ENCODE measurements at regions not wholly inside any gene's neighbourhood (a gene's known extent, or its start where the extent isn't known, plus 50 kb on each side); places are given as distances from the start of the nearest gene placed in this dataset.

GRCh38 chr17:71948703-71949422, 172.0 kb upstream of the SOX9 start:
- Histone ChIP-seq H3K36me3 (ENCODE audit: insufficient read depth, low read length) (no peaks in the 10 kb centered on the region), H3K4me1 (ENCODE audit: insufficient read depth, low read length) (no peaks in the 10 kb centered on the region)

GRCh38 chr17:71959154-71959553, 161.7 kb upstream of the SOX9 start:
- Histone ChIP-seq H3K9me3 (ENCODE audit: control insufficient read depth, insufficient read depth, low read length) (no peaks in the 10 kb centered on the region), H3K36me3 (ENCODE audit: insufficient read depth, low read length) (no peaks in the 10 kb centered on the region), H3K4me1 (ENCODE audit: insufficient read depth, low read length) (no peaks in the 10 kb centered on the region), H3K9ac (ENCODE audit: low read depth, low read length) (no peak overlapping the region)

More at GRCh38 chr17:71948703-71949422, 172.0 kb upstream of the SOX9 start:
- Histone ChIP-seq H3K9ac (ENCODE audit: low read depth, low read length) (no peak overlapping the region), H3K9me3 (ENCODE audit: control insufficient read depth, insufficient read depth, low read length) (no peaks in the 10 kb centered on the region)

GRCh38 chr17:71963351-71963750, 157.5 kb upstream of the SOX9 start:
- H3K9me3 ChIP-seq (ENCODE audit: control insufficient read depth, insufficient read depth, low read length), result no peaks in the 10 kb centered on the region
- no peaks in the 10 kb centered on the region for H3K4me1 ChIP-seq (ENCODE audit: insufficient read depth, low read length)
- H3K9ac ChIP-seq (ENCODE audit: low read depth, low read length), result no peak overlapping the region
- no peaks in the 10 kb centered on the region for H3K36me3 ChIP-seq (ENCODE audit: insufficient read depth, low read length)

- no peaks in the 10 kb centered on the region for H3K36me3 ChIP-seq (ENCODE audit: insufficient read depth, low read length)
- no peaks in the 10 kb centered on the region for H3K4me1 ChIP-seq (ENCODE audit: insufficient read depth, low read length)
- no peaks in the 10 kb centered on the region for H3K9me3 ChIP-seq (ENCODE audit: control insufficient read depth, insufficient read depth, low read length)
- no peak overlapping the region for H3K9ac ChIP-seq (ENCODE audit: low read depth, low read length)
Observed at GRCh38 chr17:71963791-71964190, 157.0 kb upstream of the SOX9 start.

GRCh38 chr17:71964559-71964958, 156.3 kb upstream of the SOX9 start:
- no peaks in the 10 kb centered on the region for H3K4me1 ChIP-seq (ENCODE audit: insufficient read depth, low read length)

GRCh38 chr17:71966055-71966454, 154.8 kb upstream of the SOX9 start:
- Histone ChIP-seq H3K9ac (ENCODE audit: low read depth, low read length) (no peak overlapping the region), H3K36me3 (ENCODE audit: insufficient read depth, low read length) (no peaks in the 10 kb centered on the region), H3K4me1 (ENCODE audit: insufficient read depth, low read length) (no peaks in the 10 kb centered on the region), H3K9me3 (ENCODE audit: control insufficient read depth, insufficient read depth, low read length) (no peaks in the 10 kb centered on the region)

More at GRCh38 chr17:71964559-71964958, 156.3 kb upstream of the SOX9 start:
- Histone ChIP-seq H3K9me3 (ENCODE audit: control insufficient read depth, insufficient read depth, low read length) (no peaks in the 10 kb centered on the region), H3K36me3 (ENCODE audit: insufficient read depth, low read length) (no peaks in the 10 kb centered on the region), H3K9ac (ENCODE audit: low read depth, low read length) (no peak overlapping the region)

GRCh38 chr17:71966459-71967313, 154.1 kb upstream of the SOX9 start:
- Histone ChIP-seq H3K9me3 (ENCODE audit: control insufficient read depth, insufficient read depth, low read length) (no peaks in the 10 kb centered on the region), H3K9ac (ENCODE audit: low read depth, low read length) (no peak overlapping the region), H3K36me3 (ENCODE audit: insufficient read depth, low read length) (no peaks in the 10 kb centered on the region), H3K4me1 (ENCODE audit: insufficient read depth, low read length) (no peaks in the 10 kb centered on the region)

- Histone ChIP-seq H3K9ac (ENCODE audit: low read depth, low read length) (no peak overlapping the region), H3K4me1 (ENCODE audit: insufficient read depth, low read length) (no peaks in the 10 kb centered on the region), H3K36me3 (ENCODE audit: insufficient read depth, low read length) (no peaks in the 10 kb centered on the region), H3K9me3 (ENCODE audit: control insufficient read depth, insufficient read depth, low read length) (no peaks in the 10 kb centered on the region)
Observed at GRCh38 chr17:71969500-71969899, 151.3 kb upstream of the SOX9 start.

- H3K9ac ChIP-seq (ENCODE audit: low read depth, low read length), result no peak overlapping the region
- H3K9me3 ChIP-seq (ENCODE audit: control insufficient read depth, insufficient read depth, low read length), result no peaks in the 10 kb centered on the region
- H3K36me3 ChIP-seq (ENCODE audit: insufficient read depth, low read length), result no peaks in the 10 kb centered on the region
- peaks cover under 1% of the 10 kb centered on the region; the same call in 1 of the 2 replicates for H3K4me1 ChIP-seq (ENCODE audit: insufficient read depth, low read length)
Observed at GRCh38 chr17:71970312-71970711, 150.5 kb upstream of the SOX9 start.

GRCh38 chr17:71974051-71974450, 146.8 kb upstream of the SOX9 start:
- no peaks in the 10 kb centered on the region for H3K9me3 ChIP-seq (ENCODE audit: control insufficient read depth, insufficient read depth, low read length)
- H3K36me3 ChIP-seq (ENCODE audit: insufficient read depth, low read length), result no peaks in the 10 kb centered on the region
- no peak overlapping the region for H3K9ac ChIP-seq (ENCODE audit: low read depth, low read length)
- peaks cover 10% of the 10 kb centered on the region; the same call in 1 of the 2 replicates for H3K4me1 ChIP-seq (ENCODE audit: insufficient read depth, low read length)

GRCh38 chr17:71975331-71975801, 145.5 kb upstream of the SOX9 start:
- no peaks in the 10 kb centered on the region for H3K36me3 ChIP-seq (ENCODE audit: insufficient read depth, low read length)
- H3K9ac ChIP-seq (ENCODE audit: low read depth, low read length), result no peak overlapping the region; the same call in 1 of the 2 replicates

GRCh38 chr17:71976011-71976649, 144.7 kb upstream of the SOX9 start:
- no peak overlapping the region; the same call in 1 of the 2 replicates for H3K9ac ChIP-seq (ENCODE audit: low read depth, low read length)
- H3K4me1 ChIP-seq (ENCODE audit: insufficient read depth, low read length), result peaks cover 10% of the 10 kb centered on the region; the same call in 1 of the 2 replicates
- no peaks in the 10 kb centered on the region for H3K9me3 ChIP-seq (ENCODE audit: control insufficient read depth, insufficient read depth, low read length)
- no peaks in the 10 kb centered on the region for H3K36me3 ChIP-seq (ENCODE audit: insufficient read depth, low read length)

More at GRCh38 chr17:71975331-71975801, 145.5 kb upstream of the SOX9 start:
- peaks cover 10% of the 10 kb centered on the region; the same call in 1 of the 2 replicates for H3K4me1 ChIP-seq (ENCODE audit: insufficient read depth, low read length)
- H3K9me3 ChIP-seq (ENCODE audit: control insufficient read depth, insufficient read depth, low read length), result no peaks in the 10 kb centered on the region

GRCh38 chr17:71978435-71978834, 142.4 kb upstream of the SOX9 start:
- Histone ChIP-seq H3K9me3 (ENCODE audit: control insufficient read depth, insufficient read depth, low read length) (no peaks in the 10 kb centered on the region), H3K36me3 (ENCODE audit: insufficient read depth, low read length) (no peaks in the 10 kb centered on the region), H3K9ac (ENCODE audit: low read depth, low read length) (no peak overlapping the region), H3K4me1 (ENCODE audit: insufficient read depth, low read length) (peaks cover 10% of the 10 kb centered on the region; the same call in 1 of the 2 replicates)

GRCh38 chr17:71980171-71980570, 140.6 kb upstream of the SOX9 start:
- Histone ChIP-seq H3K9ac (ENCODE audit: low read depth, low read length) (no peak overlapping the region), H3K9me3 (ENCODE audit: control insufficient read depth, insufficient read depth, low read length) (no peaks in the 10 kb centered on the region), H3K4me1 (ENCODE audit: insufficient read depth, low read length) (peaks cover 10% of the 10 kb centered on the region; the same call in 1 of the 2 replicates)

More at GRCh38 chr17:71980171-71980570, 140.6 kb upstream of the SOX9 start:
- no peaks in the 10 kb centered on the region for H3K36me3 ChIP-seq (ENCODE audit: insufficient read depth, low read length)

Measured in ES-I3 (cell line).